ENCODE measurements at regions not wholly inside any gene's neighbourhood (a gene's known extent, or its start where the extent isn't known, plus 50 kb on each side); places are given as distances from the start of the nearest gene placed in this dataset.
"Not testable (repeated sequence)": the region's sequence is repeated elsewhere in the genome, so short reads cannot be mapped to it uniquely, and the experiment has no call there.

DNA sequence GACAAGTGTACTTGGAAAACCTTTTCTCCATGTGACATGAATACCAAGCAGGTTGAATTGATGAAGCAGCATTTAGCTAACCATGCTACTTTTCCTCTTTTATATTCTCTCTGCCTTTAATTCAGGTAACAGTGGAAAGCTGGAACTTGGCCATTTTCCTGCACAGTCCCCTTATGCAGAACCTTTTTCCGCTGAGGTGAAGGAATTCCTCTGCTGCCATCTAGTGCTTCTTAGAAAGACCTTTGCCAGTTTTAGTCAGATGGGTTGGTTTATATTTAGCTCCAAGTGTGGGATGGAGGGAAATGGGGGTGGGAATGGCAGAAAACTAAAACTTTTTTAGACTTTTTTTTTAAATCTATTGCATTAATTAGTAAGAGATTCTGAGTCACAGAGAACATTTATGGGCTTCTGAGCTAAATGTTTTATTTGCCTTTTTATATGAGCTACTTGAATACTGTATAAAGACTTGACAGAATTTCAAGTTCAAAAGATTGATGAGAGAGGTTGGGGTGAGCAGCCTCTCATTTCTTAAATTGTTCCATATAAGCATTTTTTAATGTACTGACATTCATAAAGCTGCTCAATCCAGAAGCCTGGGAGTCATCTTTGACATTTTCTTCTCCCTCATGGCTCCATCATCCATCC lies 153.9 kb upstream of the ZC3H12C start:
- no peak for DNase-seq (ENCODE audit: low read depth in 2 of 2)

DNA sequence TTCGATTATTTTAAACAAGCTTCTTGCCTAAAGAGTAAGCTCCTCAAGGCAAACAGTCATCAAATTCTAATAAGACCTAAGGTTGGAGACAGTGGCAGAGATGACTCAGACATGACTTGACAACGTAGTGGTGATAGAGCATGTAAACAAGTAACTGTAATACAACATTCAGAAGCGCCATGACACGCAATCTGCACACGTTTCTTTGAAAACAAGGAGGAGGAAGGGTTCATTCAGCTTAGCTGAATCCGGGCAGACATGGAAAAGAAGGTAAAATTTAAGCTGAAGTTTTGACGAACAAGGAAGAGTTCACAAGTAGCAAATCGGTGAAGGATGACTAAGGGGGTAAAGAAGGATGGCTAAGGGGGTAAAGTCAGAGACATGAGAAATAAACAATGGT lies 152.4 kb upstream of the ZC3H12C start:
- DNase-seq (ENCODE audit: low read depth in 2 of 2) = no peak

DNA sequence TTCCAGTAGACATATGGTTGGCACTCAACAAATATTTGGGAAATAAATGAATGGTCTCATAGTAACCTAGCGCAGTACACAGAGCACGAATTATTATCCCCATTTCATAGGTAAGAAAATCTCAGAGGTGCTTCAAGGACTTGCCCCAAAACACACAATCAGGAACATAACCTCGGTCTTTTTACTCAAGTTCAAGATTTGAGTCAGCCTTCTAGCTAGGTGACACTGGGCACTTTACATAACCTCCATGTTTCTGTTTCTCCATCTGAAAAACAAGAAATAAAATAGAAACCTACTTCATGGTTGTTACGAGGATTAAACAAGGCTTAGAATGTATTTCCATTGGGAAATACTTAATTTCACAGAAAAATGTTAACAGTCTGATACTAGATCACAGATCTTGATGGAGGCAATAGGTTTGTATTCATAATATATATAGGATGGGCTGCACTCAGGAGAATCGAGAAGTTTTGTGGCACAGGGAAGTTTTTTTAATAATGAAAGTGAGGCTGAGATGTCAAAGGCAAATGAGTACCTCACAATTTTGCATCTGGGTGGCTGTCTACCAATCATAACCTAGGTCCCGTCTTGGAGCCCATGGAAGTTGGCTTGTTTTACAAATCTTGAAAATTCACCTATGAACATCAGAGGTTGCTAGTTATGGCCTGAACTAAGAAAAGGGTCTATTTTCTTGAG lies 147.4 kb upstream of the ZC3H12C start:
- DNase-seq (ENCODE audit: low read depth in 2 of 2) = no peak

DNA sequence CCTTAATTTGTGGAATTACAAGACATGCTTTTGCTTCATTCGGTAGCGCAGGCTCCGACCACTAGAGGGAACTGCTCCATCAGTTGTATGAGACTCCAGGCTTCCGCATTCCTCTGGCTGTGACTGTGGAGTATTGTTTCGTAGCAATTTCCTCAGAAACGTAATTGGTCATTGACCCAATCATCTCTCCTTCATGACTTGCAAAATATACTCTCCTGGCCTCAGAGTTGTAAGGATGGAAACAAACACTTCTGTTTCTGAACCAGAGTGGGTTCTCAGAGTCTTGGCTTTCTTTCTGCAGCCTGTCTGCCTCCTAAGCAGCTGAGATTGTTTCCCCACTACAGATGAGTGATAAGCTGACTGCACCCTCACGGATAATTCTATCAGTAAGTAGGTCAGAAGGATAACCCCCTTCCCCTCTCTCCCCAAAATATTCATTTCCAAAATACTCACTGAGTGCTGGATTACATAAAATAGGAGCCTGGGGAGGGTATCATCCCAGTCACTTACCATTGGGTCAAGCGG lies 146.8 kb upstream of the ZC3H12C start:
- DNase-seq (ENCODE audit: low read depth in 2 of 2) = peak; percentile 4 to 11

DNA sequence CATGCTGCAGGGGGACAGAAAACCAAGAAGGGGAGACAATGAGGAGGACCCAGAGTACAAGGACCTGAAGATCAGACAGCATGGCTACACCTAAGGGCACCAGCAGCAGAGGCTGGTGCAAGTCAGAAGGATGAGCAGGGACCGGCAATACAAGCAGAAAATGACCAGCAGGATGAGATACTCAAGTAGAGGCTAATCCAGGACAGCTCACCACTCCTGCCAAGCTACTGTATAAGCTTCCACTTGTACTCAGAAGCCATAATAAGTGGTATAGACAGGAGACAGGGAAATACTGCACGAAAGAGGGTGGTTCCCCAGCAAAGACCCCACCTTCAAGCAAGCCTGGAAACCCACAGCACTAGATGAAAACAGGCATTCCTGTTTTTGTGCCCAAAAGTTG lies 138.7 kb upstream of the ZC3H12C start:
- DNase-seq (ENCODE audit: low read depth in 2 of 2) = no peak

DNA sequence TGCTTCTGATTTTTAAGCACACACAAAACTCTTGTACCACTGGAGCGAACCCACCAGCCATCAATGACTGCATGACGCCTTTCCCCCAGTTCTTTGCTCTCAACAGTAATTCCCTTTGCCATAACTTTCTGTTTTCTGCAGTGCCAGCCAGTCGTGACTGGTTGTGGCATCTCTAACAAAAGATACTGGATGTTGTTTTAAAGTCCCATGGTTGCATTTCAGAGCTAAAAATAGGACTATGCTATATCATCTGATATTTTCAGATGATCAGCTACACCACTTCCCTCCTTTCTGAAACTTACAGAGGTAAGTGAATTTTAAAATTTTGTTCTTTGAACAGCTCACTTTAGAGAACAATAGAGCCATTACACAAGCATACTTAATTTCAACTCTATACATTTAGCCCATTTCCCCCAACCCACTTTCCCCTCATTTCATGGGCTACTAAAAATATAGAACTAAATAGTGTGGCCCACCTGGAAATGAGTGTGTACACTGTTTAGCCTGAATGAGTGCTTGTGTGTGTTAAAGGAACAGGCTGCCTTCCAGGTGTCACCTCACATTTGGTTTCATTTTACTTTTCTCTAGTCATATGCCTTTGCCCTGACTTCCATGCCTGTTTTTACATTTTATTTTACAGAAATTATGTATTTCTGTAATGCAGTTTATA lies 136.9 kb upstream of the ZC3H12C start:
- DNase-seq (ENCODE audit: low read depth in 2 of 2) = no peak

DNA sequence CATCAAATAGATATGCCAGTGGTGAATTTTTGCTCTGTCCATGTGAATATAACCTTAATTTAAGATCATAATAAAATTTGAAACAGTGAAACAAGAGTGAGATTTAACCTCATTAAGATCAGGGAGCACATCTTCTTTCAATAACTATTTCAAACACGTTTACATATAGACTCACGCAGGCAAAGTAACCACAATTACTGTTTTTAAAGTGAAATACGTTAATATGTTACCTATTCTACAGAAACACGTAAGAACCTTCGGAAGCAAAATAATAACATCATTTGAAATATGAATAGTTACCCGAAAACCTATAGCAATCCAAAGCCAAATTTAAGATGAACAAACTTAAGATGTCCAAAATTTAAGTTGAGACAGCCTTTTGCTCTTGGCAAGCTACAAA lies 136.2 kb upstream of the ZC3H12C start:
- DNase-seq (ENCODE audit: low read depth in 2 of 2) = no peak

DNA sequence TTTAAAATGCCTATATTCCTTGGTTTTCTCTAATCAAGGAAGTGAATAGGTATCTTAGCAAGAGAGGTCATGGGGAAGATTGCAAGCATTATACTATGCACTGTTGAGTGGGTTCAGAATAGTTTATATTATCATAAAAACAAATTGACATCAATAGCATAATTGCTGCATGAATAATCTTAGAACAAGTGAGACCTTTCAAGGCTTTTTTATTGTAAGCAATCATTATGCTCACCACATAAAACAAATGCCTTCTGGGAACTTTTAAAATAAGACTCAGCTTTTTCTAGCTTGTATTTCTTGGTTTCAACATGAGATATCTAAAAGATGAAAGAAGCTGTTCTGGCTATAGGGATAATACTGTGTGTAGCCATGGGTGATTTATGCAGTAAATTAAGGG lies 135.6 kb upstream of the ZC3H12C start:
- DNase-seq (ENCODE audit: low read depth in 2 of 2) = no peak

DNA sequence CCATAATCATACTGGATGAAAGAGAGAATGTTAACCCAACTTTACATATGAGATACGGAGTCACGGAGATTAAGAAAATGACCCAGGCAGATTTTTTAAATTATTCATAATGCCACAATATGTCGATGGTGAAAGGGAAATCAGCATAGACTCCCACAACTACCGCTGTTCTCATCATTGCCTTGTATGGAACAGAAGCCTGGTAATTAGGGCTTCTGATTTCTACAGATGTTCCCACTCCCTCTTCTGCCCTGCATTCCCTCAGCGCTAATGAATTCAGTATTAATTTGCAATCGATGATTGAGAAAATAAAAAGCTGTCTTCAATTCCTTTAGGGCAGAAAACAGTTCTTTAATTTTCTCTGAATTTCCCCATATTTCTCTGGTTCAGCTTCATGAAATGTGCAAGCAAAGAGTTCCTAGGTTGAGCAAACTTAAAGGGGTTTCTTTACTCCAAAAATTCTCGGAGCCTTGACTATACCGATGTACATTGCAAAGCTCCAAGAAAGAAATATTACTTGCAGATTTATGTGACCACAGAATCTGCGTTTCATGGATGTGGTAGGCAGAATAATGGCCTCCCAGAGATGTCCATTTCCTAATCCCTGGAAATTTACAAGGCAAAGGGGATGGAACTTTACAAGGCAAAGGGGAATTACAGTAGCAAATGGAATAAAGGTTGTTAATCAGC lies 134.9 kb upstream of the ZC3H12C start:
- DNase-seq (ENCODE audit: low read depth in 2 of 2) = no peak

DNA sequence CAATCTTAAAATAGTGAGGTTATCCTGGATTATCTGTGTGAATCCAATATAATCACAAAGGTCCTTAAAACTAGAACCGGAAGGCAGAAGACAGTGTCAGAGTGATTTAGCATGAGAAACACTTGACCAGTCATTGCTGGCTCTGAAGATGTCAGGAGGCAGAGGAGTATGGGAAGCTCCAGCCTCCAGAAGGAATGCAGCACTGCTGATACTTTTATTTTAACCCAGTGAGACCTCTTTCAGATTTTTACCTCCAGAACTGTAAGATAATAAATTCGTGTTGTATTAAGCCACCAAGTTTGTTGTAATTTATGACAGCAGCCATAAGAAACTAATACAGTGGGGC lies 134.4 kb upstream of the ZC3H12C start:
- no peak for DNase-seq (ENCODE audit: low read depth in 2 of 2)

DNA sequence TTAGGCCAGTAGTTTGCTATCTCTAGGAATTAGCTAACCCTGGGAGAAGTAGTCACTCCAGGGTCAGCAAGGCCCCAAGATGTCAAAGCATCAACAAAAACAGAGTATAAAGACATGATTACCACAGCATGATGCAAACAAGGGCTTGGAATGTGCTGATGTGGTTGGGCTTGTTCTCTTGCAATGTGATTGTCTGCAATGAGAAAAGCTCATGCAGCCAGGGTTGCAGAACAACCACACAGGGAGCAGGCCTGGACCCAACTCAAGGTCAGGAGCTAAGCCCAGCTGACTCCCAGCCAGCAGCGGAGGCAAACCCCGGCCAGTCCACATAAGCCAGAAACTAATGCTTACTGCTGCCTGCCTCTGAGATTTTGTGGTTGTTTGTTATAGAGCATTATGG lies 132.4 kb upstream of the ZC3H12C start:
- DNase-seq (ENCODE audit: low read depth in 2 of 2) = no peak

DNA sequence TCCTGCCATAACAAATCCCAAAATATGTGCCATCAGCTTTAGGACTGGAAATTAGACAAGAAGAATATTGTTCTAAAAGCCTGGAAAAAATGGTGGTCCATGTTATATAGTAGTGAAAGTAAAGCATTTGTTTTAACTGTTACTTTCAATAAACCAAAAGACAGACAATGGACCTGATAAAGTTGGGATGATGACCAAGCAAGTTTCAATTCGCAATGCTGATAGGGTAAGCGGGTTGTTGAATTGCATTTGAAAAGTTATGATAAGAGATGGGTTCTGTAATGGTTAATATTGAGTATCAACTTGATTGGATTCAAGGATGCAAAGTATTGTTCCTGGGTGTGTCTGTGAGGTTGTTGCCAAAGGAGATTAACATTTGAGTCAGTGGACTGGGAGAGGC lies 131.9 kb upstream of the ZC3H12C start:
- no peak for DNase-seq (ENCODE audit: low read depth in 2 of 2)

DNA sequence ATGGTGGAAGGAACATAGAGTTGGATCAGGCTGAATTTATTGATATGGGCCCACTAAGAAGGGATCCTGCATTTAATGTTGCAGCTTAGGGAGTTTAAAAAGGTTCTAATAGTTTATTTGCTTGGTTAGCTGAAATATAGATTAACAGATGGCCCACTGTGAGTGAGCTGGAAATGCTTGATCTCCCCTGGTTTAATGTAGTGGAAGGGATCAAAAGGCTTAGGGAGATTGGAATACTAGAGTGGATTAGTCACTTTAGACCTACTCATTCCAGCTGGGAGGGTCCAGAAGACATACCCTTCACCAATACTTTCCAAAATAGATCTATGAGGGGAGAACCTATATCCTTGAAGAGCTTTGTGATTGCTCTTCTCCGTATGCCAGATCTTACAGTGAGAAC lies 130.1 kb upstream of the ZC3H12C start:
- DNase-seq (ENCODE audit: low read depth in 2 of 2) = no peak

DNA sequence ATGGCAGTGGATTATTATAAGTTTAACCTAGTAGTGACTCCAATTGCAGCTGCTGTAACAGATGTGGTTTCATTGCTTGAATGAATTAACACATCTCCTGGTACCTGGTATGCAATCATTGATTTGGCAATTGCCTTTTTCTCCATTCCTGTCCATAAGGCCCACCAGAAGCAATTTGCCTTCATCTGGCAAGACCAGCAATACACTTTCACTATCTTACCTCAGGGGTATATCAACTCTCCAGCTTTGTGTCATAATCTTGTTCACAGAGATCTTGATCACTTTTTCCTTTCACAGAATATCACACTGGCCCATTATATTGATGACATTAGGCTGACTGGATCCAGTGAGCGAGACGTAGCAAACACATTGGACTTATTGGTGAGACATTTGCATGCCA lies 128.7 kb upstream of the ZC3H12C start:
- DNase-seq (ENCODE audit: low read depth in 2 of 2) = no peak

DNA sequence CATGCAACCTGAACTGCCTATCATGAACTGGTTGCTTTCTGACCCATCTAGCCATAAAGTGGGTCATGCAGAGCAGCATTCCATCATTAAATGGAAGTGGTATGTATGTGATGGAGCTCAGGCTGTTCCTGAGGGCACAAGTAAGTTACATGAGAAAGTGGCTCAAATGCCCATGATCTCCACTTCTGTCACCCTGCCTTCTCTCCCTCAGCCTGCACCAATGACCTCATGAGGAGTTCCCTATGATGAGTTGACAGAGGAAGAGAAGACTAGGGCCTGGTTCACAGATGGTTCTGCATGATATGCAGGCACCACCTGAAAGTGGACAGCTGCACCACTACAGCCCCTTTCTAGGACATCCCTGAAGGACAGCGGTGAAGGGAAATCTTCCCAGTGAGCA lies 127.7 kb upstream of the ZC3H12C start:
- not testable (repeated sequence) for DNase-seq (ENCODE audit: low read depth in 2 of 2)

DNA sequence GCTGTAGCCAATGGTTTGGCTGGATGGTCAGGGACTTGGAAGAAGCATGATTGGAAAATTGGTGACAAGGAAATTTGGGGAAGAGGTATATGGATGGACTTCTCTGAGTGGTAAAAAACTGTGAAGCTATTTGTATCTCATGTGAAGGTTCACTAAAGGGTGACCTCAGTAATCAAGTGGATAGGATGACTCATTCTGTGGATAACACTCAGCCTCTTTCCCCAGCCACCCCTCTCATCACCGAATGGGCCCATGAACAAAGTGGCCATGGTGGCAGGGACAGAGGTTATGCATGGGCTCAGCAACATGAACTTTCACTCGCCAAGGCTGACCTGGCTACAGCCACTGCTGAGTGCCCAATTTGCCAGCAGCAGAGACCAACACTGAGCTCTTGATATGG lies 127.3 kb upstream of the ZC3H12C start:
- DNase-seq (ENCODE audit: low read depth in 2 of 2) = not testable (repeated sequence)

DNA sequence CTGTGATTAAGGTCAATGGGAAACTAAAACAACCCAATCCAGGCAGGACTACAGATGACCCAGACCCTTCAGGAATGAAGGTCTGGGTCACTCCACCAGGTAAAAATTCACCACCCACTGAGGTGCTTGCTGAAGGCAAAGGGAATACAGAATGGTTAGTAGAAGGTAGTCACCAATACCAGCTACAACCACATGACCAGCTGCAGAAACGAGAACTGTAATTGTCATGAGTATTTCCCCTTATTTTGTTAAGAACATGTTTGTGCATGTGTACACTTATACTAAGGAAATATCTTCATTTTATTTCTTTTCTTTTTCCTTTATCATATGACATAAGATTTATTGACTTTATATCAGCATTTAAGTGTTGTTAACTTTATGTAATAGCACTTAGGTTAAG lies 126.1 kb upstream of the ZC3H12C start:
- DNase-seq (ENCODE audit: low read depth in 2 of 2) = not testable (repeated sequence)

DNA sequence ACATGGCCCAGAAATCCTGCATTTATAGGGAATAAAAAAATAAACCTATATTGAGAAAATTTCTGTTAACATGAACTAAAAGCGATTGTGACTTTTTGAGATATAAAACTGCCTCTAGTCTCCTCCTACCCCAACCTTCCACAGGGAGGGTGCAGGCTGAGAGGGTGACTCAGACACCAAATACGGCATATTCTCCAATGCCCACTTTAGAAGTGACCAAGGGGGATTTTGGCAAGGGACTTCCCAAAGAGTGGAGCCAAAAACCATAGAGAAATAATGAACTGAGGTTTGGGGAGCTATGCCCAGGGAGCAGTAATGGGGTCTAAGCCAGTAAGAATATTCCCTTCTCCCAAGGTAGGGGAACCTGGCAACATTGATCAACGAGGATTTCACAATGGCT lies 124.9 kb upstream of the ZC3H12C start:
- no peak for DNase-seq (ENCODE audit: low read depth in 2 of 2)

DNA sequence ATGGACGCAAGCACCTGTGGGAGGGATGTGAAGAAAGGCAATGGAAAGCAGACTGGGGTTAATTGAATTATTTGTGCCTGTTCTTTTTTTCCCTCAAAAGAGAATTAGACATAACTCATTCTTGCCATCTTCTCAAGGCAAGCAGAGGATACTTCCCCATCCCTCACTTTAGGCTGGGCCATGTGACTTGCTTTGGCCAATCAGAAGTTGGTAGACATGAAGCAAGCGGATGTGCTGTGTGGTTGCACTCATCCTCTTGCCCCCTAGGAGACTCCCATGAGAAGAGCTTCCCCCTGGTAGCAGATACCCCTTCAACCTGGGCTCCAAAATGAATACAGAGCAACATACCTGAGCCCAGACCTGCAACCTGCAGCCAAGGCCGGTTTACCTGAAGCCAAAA lies 124.4 kb upstream of the ZC3H12C start:
- no peak for DNase-seq (ENCODE audit: low read depth in 2 of 2)

DNA sequence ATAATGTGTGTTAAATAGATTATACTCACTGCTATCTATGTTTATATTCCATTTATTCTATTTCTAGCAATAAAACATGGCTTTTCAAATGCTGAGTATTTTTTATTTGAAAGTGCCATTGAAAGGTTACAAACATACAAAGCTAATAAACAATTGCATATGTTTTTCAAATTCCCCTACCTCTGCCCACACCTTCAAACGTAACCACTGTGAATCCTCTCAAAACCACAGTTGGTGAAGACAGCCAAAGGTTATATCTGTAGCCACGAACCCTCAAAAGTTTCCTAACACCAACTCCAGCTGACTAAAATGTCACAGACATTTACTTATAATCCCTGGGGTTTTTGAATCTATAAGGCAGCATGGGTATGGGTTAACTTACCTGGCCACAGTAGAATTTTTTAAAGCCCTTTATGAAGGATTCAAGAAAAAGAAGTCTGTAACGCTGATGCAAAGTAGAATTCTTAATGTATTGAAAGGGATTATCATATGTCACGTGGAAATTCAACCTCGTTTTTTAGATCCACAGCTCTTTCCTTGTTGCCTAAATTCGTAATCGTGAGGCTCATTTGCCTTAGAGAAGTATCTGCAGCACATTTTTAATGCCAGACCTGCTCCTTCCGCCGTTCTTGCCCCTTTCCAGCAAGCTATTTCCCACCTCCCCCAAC lies 122.5 kb upstream of the ZC3H12C start:
- no peak for DNase-seq (ENCODE audit: low read depth in 2 of 2)

DNA sequence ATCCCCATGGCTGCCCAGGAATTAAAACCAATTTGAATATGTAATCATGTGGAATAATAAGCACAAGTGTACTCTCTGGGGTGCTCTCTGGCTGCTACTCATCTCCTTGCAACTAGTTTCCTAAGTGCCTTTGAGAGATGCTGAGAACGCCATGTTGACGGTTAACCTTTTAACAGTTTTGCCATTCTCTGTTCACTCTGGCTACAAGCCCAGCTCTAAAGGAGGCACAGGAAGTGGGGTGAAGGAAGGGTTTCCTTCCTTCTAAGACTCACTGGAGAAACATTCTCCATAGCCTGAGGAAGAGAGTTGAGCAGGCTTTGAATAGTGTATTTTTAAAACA lies 122.0 kb upstream of the ZC3H12C start:
- no peak for DNase-seq (ENCODE audit: low read depth in 2 of 2)

DNA sequence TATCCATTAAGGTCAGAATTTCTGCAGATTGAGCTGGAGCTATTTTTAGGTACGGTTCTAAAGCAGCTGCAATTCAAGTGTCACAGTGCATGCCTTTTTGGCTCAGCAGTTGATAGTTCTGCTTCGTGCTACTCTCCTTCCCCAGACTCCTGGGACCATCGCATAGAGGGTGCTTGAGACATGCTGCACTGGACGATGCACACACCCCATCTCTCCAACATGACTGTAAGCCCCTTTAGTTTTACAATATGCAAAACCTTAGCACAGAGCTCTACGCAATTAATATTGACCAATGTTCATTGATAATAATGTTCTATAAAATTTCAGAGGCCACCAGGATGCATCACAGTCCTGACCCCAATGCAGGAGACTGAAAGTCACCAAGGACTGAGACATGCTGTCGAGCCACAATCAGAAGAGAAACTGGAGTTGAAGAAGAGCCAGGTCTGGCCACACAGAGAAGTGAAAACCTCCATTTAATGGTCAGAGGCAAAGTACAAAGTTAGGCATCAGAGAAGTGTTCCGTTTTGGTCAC lies 120.9 kb upstream of the ZC3H12C start:
- no peak for DNase-seq (ENCODE audit: low read depth in 2 of 2)
